Activated CD8-positive, alpha-beta T cell treated with anti-CD3 and anti-CD28 coated beads for 36 hours (primary cell): ENCODE measurements at regions not wholly inside any gene's neighbourhood (a gene's known extent, or its start where the extent isn't known, plus 50 kb on each side); places are given as distances from the start of the nearest gene placed in this dataset.

Source experiments
- ATAC-seq: fragments of 200-7000 bp; cut with Tn5 transposase; one replicate; pipeline ENCODE4 v1.10.0; 2021; ENCODE audit warnings: mild to moderate bottlenecking, moderate library complexity
- CTCF ChIA-PET: fragments of 350-600 bp; sonication (Branson Sonifier 250); formaldehyde crosslinking; loops from one replicate; lab custom pipeline; 2021; ENCODE audit warnings: antibody characterized with exemption; lab: Charles Lee
- POLR2A ChIA-PET: fragments of 350-600 bp; sonication (Branson Sonifier 250); formaldehyde crosslinking; loops from one replicate; lab custom pipeline; 2021; ENCODE audit warnings: antibody characterized with exemption; lab: Charles Lee
- DNase-seq: peaks from one replicate; pipeline ENCODE4 v3.0.0-alpha.2; 2020
- H3K27ac Mint-ChIP-seq: one replicate; pipeline ENCODE4 v1.8.0; 2021; ENCODE audit warnings: mild to moderate bottlenecking, mixed read lengths
- H3K27me3 Mint-ChIP-seq: one replicate; pipeline ENCODE4 v1.8.0; 2021; ENCODE audit warnings: mixed read lengths
- H3K36me3 Mint-ChIP-seq: one replicate; pipeline ENCODE4 v1.8.0; 2021; ENCODE audit warnings: low read depth, mixed read lengths
- H3K4me1 Mint-ChIP-seq: one replicate; pipeline ENCODE4 v1.8.0; 2021; ENCODE audit warnings: low read depth, mixed read lengths
- H3K4me3 Mint-ChIP-seq: one replicate; pipeline ENCODE4 v1.8.0; 2021; ENCODE audit warnings: mild to moderate bottlenecking, moderate library complexity, mixed read lengths
- H3K9me3 Mint-ChIP-seq: one replicate; pipeline ENCODE4 v1.8.0; 2021; ENCODE audit warnings: mixed read lengths
- CTCF ChIP-seq: fragments of 200-600 bp; IDR thresholded peaks from one replicate; pipeline ENCODE4 v1.8.0; 2022; ENCODE audit warnings: antibody characterized with exemption, mild to moderate bottlenecking
- intact Hi-C: fragments of 100-400 bp; cut with micrococcal nuclease; formaldehyde crosslinking; loops from one replicate; pipeline ENCODE4 v1.10.0; 2022

GRCh38 chr1:25079048-25079447, 149.0 kb upstream of the RUNX3 start:
- Mint-ChIP-seq H3K4me3 (no peak overlapping the region), H3K4me1 (peaks cover 3% of the 10 kb centered on the region), H3K36me3 (no peaks in the 10 kb centered on the region), H3K27ac (no peak overlapping the region), H3K27me3 (no peaks in the 10 kb centered on the region), H3K9me3 (peaks cover 8% of the 10 kb centered on the region)
- no peak for TF ChIP-seq CTCF
- POLR2A ChIA-PET = no interaction called here
- CTCF ChIA-PET = no interaction called here
- DNase-seq = no peak
- ATAC-seq = no peak
- intact Hi-C loops = no loop called here

GRCh38 chr1:25074351-25075227, 144.5 kb upstream of the RUNX3 start:
- no peaks in the 10 kb centered on the region for H3K36me3 Mint-ChIP-seq
- peaks cover 8% of the 10 kb centered on the region for H3K9me3 Mint-ChIP-seq
- no peak overlapping the region for H3K4me3 Mint-ChIP-seq
- H3K4me1 Mint-ChIP-seq = no peaks in the 10 kb centered on the region
- ATAC-seq = no peak
- CTCF ChIA-PET = interaction anchor here (1.5 kb wide), 1 partner anchor 25 kb away, joined by 5 read pairs; no protein-coding TSS in a partner anchor
- TF ChIP-seq CTCF = no peak
- H3K27ac Mint-ChIP-seq = no peak overlapping the region
- POLR2A ChIA-PET = interaction anchor here (0.6 kb wide), 1 partner anchor 691 kb away, joined by 3 read pairs; no protein-coding TSS in a partner anchor
- H3K27me3 Mint-ChIP-seq = no peaks in the 10 kb centered on the region
- DNase-seq = no peak
- intact Hi-C loops = no loop called here

GRCh38 chr1:25073640-25074270, 143.7 kb upstream of the RUNX3 start:
- intact Hi-C loops = no loop called here
- Mint-ChIP-seq H3K27ac (no peak overlapping the region), H3K36me3 (no peaks in the 10 kb centered on the region), H3K4me3 (no peak overlapping the region), H3K9me3 (peaks cover 8% of the 10 kb centered on the region), H3K4me1 (no peaks in the 10 kb centered on the region), H3K27me3 (no peaks in the 10 kb centered on the region)
- ATAC-seq = no peak
- DNase-seq = no peak
- ChIA-PET CTCF (interaction anchor here (0.7 to 1.5 kb wide), 3 partner anchors 26 to 165 kb away, joined by 3 to 5 read pairs (median 3); no protein-coding TSS in a partner anchor), POLR2A (interaction anchor here (0.6 kb wide), 1 partner anchor 692 kb away, joined by 3 read pairs; no protein-coding TSS in a partner anchor)
- TF ChIP-seq CTCF = no peak

- intact Hi-C loops = no loop called here
- H3K36me3 Mint-ChIP-seq = no peaks in the 10 kb centered on the region
- ChIA-PET POLR2A (no interaction called here), CTCF (interaction anchor here (1.6 kb wide), 1 partner anchor 30 kb away, joined by 3 read pairs; no protein-coding TSS in a partner anchor)
- no peaks in the 10 kb centered on the region for H3K4me1 Mint-ChIP-seq
- H3K27me3 Mint-ChIP-seq = no peaks in the 10 kb centered on the region
- DNase-seq (no peak), ATAC-seq (no peak)
- no peak overlapping the region for H3K4me3 Mint-ChIP-seq
- H3K9me3 Mint-ChIP-seq = peaks cover 6% of the 10 kb centered on the region
- H3K27ac Mint-ChIP-seq = no peak overlapping the region
- TF ChIP-seq CTCF = no peak
Observed at GRCh38 chr1:25072461-25072860, 142.4 kb upstream of the RUNX3 start.
